CD4-positive, CD25-positive, alpha-beta regulatory T cell (primary cell): ENCODE measurements at regions not wholly inside any gene's neighbourhood (a gene's known extent, or its start where the extent isn't known, plus 50 kb on each side); places are given as distances from the start of the nearest gene placed in this dataset.

ENCODE experiments used
- ATAC-seq, 2 donors: fragments of 150-1000 bp; cut with Tn5 transposase; one replicate each; pipeline ENCODE4 v1.10.0; 2021; ENCODE audit warnings: low read depth in 2 of 2, moderate number of reproducible peaks in 2 of 2, moderate library complexity in 1 of 2
- DNase-seq, 3 donors: peaks; one replicate each; pipeline versions ENCODE4 v3.0.0 to v3.0.0-alpha.2; 2012 to 2022; ENCODE audit warnings: mixed read lengths in 1 of 3
- H3K27ac ChIP-seq: one replicate; pipeline ENCODE4 v1.7.0; 2013; ENCODE audit warnings: mild to moderate bottlenecking, low read length; ENCODE audit not compliant: insufficient read depth, poor library complexity, severe bottlenecking
- H3K27me3 ChIP-seq: one replicate; pipeline ENCODE4 v1.7.0; 2013; ENCODE audit warnings: low read length; ENCODE audit not compliant: control insufficient read depth, insufficient read depth
- H3K36me3 ChIP-seq: one replicate; pipeline ENCODE4 v1.7.0; 2013; ENCODE audit warnings: mild to moderate bottlenecking, low read length, moderate library complexity; ENCODE audit not compliant: control insufficient read depth, insufficient read depth
- H3K4me1 ChIP-seq: 2 replicates; pipeline ENCODE4 v1.7.0; 2013; ENCODE audit warnings: mild to moderate bottlenecking, low read length; ENCODE audit not compliant: insufficient read depth, control insufficient read depth, poor library complexity, severe bottlenecking
- H3K4me3 ChIP-seq: one replicate; pipeline ENCODE4 v1.7.0; 2013; ENCODE audit warnings: low read depth, mild to moderate bottlenecking, low read length, moderate library complexity
- H3K9me3 ChIP-seq, 2 experiments: 1 replicate in 1 of 2; 2 replicates in 1 of 2; pipeline ENCODE4 v1.7.0; 2013; ENCODE audit warnings: low read length in 2 of 2, mild to moderate bottlenecking in 1 of 2, moderate library complexity in 1 of 2; ENCODE audit not compliant: control insufficient read depth in 2 of 2
- H3K27ac Mint-ChIP-seq, 3 donors: one replicate each; pipeline ENCODE4 v1.8.0; 2020 to 2022; ENCODE audit warnings: mild to moderate bottlenecking in 3 of 3, mixed read lengths in 3 of 3, moderate library complexity in 2 of 3
- H3K27me3 Mint-ChIP-seq: one replicate; pipeline ENCODE4 v1.8.0; 2022; ENCODE audit warnings: mild to moderate bottlenecking, mixed read lengths
- H3K36me3 Mint-ChIP-seq: one replicate; pipeline ENCODE4 v1.8.0; 2020; ENCODE audit warnings: mixed read lengths
- H3K4me1 Mint-ChIP-seq, 4 donors: one replicate each; pipeline ENCODE4 v1.8.0; 2020 to 2022; ENCODE audit warnings: mixed read lengths in 4 of 4, mild to moderate bottlenecking in 1 of 4
- H3K4me3 Mint-ChIP-seq, 4 donors: one replicate each; pipeline ENCODE4 v1.8.0; 2020 to 2022; ENCODE audit warnings: mild to moderate bottlenecking in 4 of 4, mixed read lengths in 4 of 4, moderate library complexity in 3 of 4
- H3K9me3 Mint-ChIP-seq, 7 donors: one replicate each; pipeline ENCODE4 v1.8.0; 2020 to 2022; ENCODE audit warnings: mixed read lengths in 7 of 7, mild to moderate bottlenecking in 3 of 7, moderate library complexity in 2 of 7

- DNase-seq (no peak), ATAC-seq (no peak)
- H3K9me3 Mint-ChIP-seq: peaks cover under 1 to 24% (median 11%) of the 10 kb centered on the region in 7 donors
- Histone ChIP-seq H3K27me3 (no peaks in the 10 kb centered on the region), H3K27ac (no peak overlapping the region), H3K36me3 (no peaks in the 10 kb centered on the region), H3K4me1 (no peaks in the 10 kb centered on the region), H3K9me3 (peaks cover 0 to 10% of the 10 kb centered on the region in 2 experiments), H3K4me3 (no peak overlapping the region)
- no peaks in the 10 kb centered on the region for H3K27me3 Mint-ChIP-seq
- H3K4me3 Mint-ChIP-seq: no peak overlapping the region
- H3K4me1 Mint-ChIP-seq: no peaks in the 10 kb centered on the region
- no peak overlapping the region for H3K27ac Mint-ChIP-seq
- no peaks in the 10 kb centered on the region for H3K36me3 Mint-ChIP-seq
Measured at GRCh38 chr5:22958462-22959262, 105.5 kb upstream of the CDH12 start.

- no peak overlapping the region for H3K27ac Mint-ChIP-seq
Measured at GRCh38 chr5:22947921-22948320, 94.8 kb upstream of the CDH12 start.

GRCh38 chr5:22938362-22938761, 85.2 kb upstream of the CDH12 start:
- no peaks in the 10 kb centered on the region for H3K27me3 Mint-ChIP-seq
- H3K9me3 Mint-ChIP-seq: peaks cover 0 to 25% (median 7%) of the 10 kb centered on the region in 7 donors
- ATAC-seq (no peak), DNase-seq (no peak)
- H3K4me1 ChIP-seq: no peaks in the 10 kb centered on the region
- no peaks in the 10 kb centered on the region for H3K27me3 ChIP-seq
- H3K4me3 ChIP-seq: no peak overlapping the region
- H3K27ac ChIP-seq: no peak overlapping the region
- no peak overlapping the region for H3K27ac Mint-ChIP-seq
- no peaks in the 10 kb centered on the region for H3K36me3 Mint-ChIP-seq
- no peak overlapping the region for H3K4me3 Mint-ChIP-seq
- peaks cover 0 to 4% (median 0%) of the 10 kb centered on the region in 4 donors for H3K4me1 Mint-ChIP-seq
- H3K36me3 ChIP-seq: no peaks in the 10 kb centered on the region
- H3K9me3 ChIP-seq: peaks cover 5 to 8% of the 10 kb centered on the region in 2 experiments

More at GRCh38 chr5:22947921-22948320, 94.8 kb upstream of the CDH12 start:
- Histone ChIP-seq H3K4me1 (no peaks in the 10 kb centered on the region), H3K4me3 (no peak overlapping the region), H3K9me3 (no peaks in the 10 kb centered on the region), H3K27me3 (no peaks in the 10 kb centered on the region), H3K36me3 (no peaks in the 10 kb centered on the region), H3K27ac (no peak overlapping the region)
- peaks cover 2 to 21% (median 6%) of the 10 kb centered on the region in 7 donors for H3K9me3 Mint-ChIP-seq
- ATAC-seq (no peak), DNase-seq (no peak)
- no peaks in the 10 kb centered on the region for H3K4me1 Mint-ChIP-seq
- no peaks in the 10 kb centered on the region for H3K27me3 Mint-ChIP-seq
- no peaks in the 10 kb centered on the region for H3K36me3 Mint-ChIP-seq
- no peak overlapping the region for H3K4me3 Mint-ChIP-seq

DNA sequence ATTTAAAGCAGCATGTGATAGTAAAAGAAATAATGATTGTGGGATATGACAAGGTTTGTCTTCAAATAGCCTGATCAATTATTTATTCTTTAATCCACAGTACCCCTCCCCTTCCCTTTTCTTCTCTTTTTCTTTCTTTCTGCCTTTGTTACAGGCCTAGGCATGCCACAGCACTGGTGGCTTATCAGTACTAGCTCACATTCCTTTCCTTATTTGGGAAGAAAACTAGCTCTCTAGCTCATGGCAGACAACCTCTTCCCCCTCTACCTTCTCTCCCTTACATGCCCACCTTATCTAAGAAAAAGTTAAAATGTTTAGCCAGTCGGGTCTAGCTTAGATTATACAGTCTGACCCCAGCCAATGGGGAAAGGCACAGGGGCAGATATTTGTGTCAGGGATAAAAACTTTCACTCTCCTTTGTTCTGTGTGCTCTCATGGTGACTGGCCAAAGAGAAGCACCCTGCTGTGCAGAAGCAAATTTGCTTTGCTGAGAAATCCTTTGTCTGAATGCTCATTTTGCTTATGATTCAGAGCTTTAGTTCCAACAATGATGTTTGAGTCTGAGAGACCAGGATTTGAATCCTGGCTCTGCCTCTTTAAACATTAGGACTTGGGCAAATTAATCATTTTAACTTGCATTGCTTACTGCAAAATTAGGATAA, 75.8 kb upstream of the CDH12 start:
- no peaks in the 10 kb centered on the region for H3K27me3 ChIP-seq
- H3K36me3 Mint-ChIP-seq: no peaks in the 10 kb centered on the region
- peaks cover 0 to 46% (median 9%) of the 10 kb centered on the region in 7 donors for H3K9me3 Mint-ChIP-seq
- peaks cover 0 to 19% of the 10 kb centered on the region in 2 experiments for H3K9me3 ChIP-seq
- H3K4me3 Mint-ChIP-seq: no peak overlapping the region
- no peaks in the 10 kb centered on the region for H3K4me1 ChIP-seq
- no peaks in the 10 kb centered on the region for H3K4me1 Mint-ChIP-seq
- H3K36me3 ChIP-seq: no peaks in the 10 kb centered on the region
- H3K27me3 Mint-ChIP-seq: no peaks in the 10 kb centered on the region
- no peak overlapping the region for H3K27ac Mint-ChIP-seq
- DNase-seq (no peak), ATAC-seq (no peak)
- H3K4me3 ChIP-seq: no peak overlapping the region
- no peak overlapping the region for H3K27ac ChIP-seq

DNA sequence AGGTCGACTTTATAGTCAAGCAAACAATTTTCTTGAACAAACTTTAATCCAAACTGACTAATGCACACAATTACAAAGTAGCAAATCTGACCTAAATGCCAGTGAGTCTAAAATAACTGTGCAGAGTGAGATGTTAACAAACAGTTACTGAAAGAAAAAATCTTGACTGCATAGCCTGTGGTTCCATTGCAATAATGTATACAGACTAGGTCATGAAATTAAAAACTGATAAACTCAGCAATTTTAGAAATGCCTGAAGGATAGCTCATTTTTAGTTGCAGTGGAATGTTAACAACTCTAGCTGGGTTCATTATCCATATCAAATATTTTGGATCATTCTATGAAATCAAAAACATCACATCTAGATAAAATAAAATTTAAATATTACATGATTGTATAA, 73.4 kb upstream of the CDH12 start:
- no peak for DNase-seq
- Histone ChIP-seq H3K27me3 (no peaks in the 10 kb centered on the region), H3K27ac (no peak overlapping the region), H3K4me3 (no peak overlapping the region), H3K36me3 (no peaks in the 10 kb centered on the region), H3K9me3 (peaks cover 0 to 17% of the 10 kb centered on the region in 2 experiments), H3K4me1 (no peaks in the 10 kb centered on the region)
- ATAC-seq: no peak
- no peak overlapping the region for H3K27ac Mint-ChIP-seq
- peaks cover 2 to 32% (median 4%) of the 10 kb centered on the region in 7 donors for H3K9me3 Mint-ChIP-seq
- H3K36me3 Mint-ChIP-seq: no peaks in the 10 kb centered on the region
- H3K4me1 Mint-ChIP-seq: no peaks in the 10 kb centered on the region
- no peak overlapping the region for H3K4me3 Mint-ChIP-seq
- H3K27me3 Mint-ChIP-seq: no peaks in the 10 kb centered on the region

DNA sequence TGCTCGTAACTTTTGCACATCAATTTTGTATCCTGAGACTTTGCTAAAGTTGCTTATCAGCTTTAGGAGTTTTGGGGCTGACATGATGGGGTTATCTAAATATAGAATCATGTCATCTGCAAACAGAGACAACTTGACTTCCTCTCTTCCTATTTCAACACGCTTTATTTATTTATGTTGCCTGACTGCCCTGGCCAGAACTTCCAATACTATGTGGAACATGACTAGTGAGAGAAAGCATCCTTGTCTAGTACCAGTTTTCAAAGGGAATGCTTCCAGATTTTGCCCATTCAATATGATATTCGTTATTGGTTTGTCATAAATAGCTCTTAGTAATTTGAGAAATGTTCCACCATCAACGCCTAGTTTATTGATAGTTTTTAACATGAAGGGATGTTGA, 65.4 kb upstream of the CDH12 start:
- H3K9me3 ChIP-seq: peaks cover 0 to 2% of the 10 kb centered on the region in 2 experiments
- no peak overlapping the region for H3K27ac Mint-ChIP-seq
- no peaks in the 10 kb centered on the region for H3K4me1 ChIP-seq
- ATAC-seq: no peak
- no peaks in the 10 kb centered on the region for H3K36me3 Mint-ChIP-seq
- H3K27me3 Mint-ChIP-seq: no peaks in the 10 kb centered on the region
- no peak overlapping the region for H3K27ac ChIP-seq
- no peaks in the 10 kb centered on the region for H3K36me3 ChIP-seq
- H3K27me3 ChIP-seq: no peaks in the 10 kb centered on the region
- H3K4me3 ChIP-seq: no peak overlapping the region
- DNase-seq: no peak
- peaks cover 0 to 36% (median 7%) of the 10 kb centered on the region in 7 donors for H3K9me3 Mint-ChIP-seq
- H3K4me1 Mint-ChIP-seq: no peaks in the 10 kb centered on the region
- H3K4me3 Mint-ChIP-seq: no peak overlapping the region

GRCh38 chr5:22916393-22916792, 63.2 kb upstream of the CDH12 start:
- Mint-ChIP-seq H3K4me1 (no peaks in the 10 kb centered on the region), H3K27me3 (no peaks in the 10 kb centered on the region), H3K27ac (no peak overlapping the region), H3K9me3 (peaks cover 0 to 42% (median 5%) of the 10 kb centered on the region in 7 donors), H3K36me3 (no peaks in the 10 kb centered on the region), H3K4me3 (no peak overlapping the region)
- Histone ChIP-seq H3K4me3 (no peak overlapping the region), H3K27ac (no peak overlapping the region), H3K9me3 (peaks cover 0 to 2% of the 10 kb centered on the region in 2 experiments), H3K27me3 (no peaks in the 10 kb centered on the region), H3K4me1 (no peaks in the 10 kb centered on the region), H3K36me3 (no peaks in the 10 kb centered on the region)
- DNase-seq (no peak), ATAC-seq (no peak)
